ENCODE measurements at regions not wholly inside any gene's neighbourhood (a gene's known extent, or its start where the extent isn't known, plus 50 kb on each side); places are given as distances from the start of the nearest gene placed in this dataset.

DNA sequence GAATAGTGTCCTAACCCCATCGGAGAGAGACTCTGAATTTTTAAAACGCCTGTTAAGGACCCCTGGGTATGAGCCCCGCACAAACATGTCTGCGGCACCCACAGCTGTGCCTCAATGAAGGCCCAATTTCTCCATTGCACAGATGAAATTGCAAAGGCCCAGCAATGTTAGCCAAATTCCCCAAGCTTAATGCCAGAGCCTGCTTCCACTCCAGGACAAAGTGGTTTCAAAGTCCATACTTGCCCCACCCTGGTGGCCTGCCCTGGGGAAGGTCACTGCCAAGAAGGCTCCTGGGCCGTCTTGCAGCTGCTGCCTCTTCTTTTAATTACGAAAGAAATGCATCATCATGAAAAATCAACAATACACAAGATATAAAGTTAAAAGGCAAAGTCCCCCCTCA lies 1179.7 kb downstream of the VRK1 start:
- no peak for DNase-seq (ENCODE audit: low read depth)
- TF ChIP-seq CTCF (IDR thresholded peaks at IDR 0.05; ENCODE audit: control insufficient read depth, extremely low read depth, insufficient read depth), result no peak
- no peak overlapping the region for H3K4me3 ChIP-seq (ENCODE audit: low read depth, low read length)

- TF ChIP-seq CTCF (IDR thresholded peaks at IDR 0.05; ENCODE audit: control insufficient read depth, extremely low read depth, insufficient read depth), result no peak
- no peak overlapping the region for H3K4me3 ChIP-seq (ENCODE audit: low read depth, low read length)
- DNase-seq (ENCODE audit: low read depth), result no peak
These were observed 1180.6 kb downstream of the VRK1 start for GRCh38 chr14:97977651-97978261.

- H3K4me3 ChIP-seq (ENCODE audit: low read depth, low read length), result no peak overlapping the region
- peak; percentile 19 for DNase-seq (ENCODE audit: low read depth)
- TF ChIP-seq CTCF (IDR thresholded peaks at IDR 0.05; ENCODE audit: control insufficient read depth, extremely low read depth, insufficient read depth), result peak; percentile 63
These were observed 1181.2 kb downstream of the VRK1 start for GRCh38 chr14:97978341-97978740.

- no peak overlapping the region for H3K4me3 ChIP-seq (ENCODE audit: low read depth, low read length)
- DNase-seq (ENCODE audit: low read depth), result no peak
- no peak for TF ChIP-seq CTCF (IDR thresholded peaks at IDR 0.05; ENCODE audit: control insufficient read depth, extremely low read depth, insufficient read depth)
These were observed 1196.4 kb downstream of the VRK1 start for GRCh38 chr14:97993508-97994019.

- no peak for DNase-seq (ENCODE audit: low read depth)
- no peak overlapping the region for H3K4me3 ChIP-seq (ENCODE audit: low read depth, low read length)
- TF ChIP-seq CTCF (IDR thresholded peaks at IDR 0.05; ENCODE audit: control insufficient read depth, extremely low read depth, insufficient read depth), result no peak
These were observed 1196.9 kb downstream of the VRK1 start for GRCh38 chr14:97994020-97994531.

GRCh38 chr14:97995038-97995437 lies 1197.9 kb downstream of the VRK1 start:
- TF ChIP-seq CTCF (IDR thresholded peaks at IDR 0.05; ENCODE audit: control insufficient read depth, extremely low read depth, insufficient read depth), result no peak
- DNase-seq (ENCODE audit: low read depth), result no peak
- H3K4me3 ChIP-seq (ENCODE audit: low read depth, low read length), result no peak overlapping the region

DNA sequence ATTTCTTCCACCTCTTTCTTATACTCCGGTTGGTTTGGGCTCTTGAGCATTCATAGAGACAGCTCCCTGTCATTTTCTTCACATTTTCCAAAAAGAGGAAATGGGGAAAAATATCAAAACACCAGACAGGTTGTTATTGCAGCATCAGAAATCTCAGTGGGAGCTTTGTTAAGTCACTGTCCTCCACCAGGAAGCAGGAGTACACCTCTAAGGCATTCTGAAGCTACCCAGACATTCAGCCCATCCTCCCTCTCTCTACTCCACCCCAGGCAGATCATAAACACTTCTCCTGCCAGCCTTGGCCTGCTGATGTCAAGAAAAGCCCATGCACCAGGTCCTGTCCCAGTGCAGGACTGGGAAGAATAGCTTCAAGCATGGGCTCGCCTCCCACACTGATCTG lies 1198.3 kb downstream of the VRK1 start:
- no peak for TF ChIP-seq CTCF (IDR thresholded peaks at IDR 0.05; ENCODE audit: control insufficient read depth, extremely low read depth, insufficient read depth)
- no peak overlapping the region for H3K4me3 ChIP-seq (ENCODE audit: low read depth, low read length)
- no peak for DNase-seq (ENCODE audit: low read depth)

Measured in LNCaP clone FGC (cell line).